ENCODE measurements at regions not wholly inside any gene's neighbourhood (a gene's known extent, or its start where the extent isn't known, plus 50 kb on each side); places are given as distances from the start of the nearest gene placed in this dataset.

- DNase-seq, result no peak
- Histone ChIP-seq H3K9me3 (peaks cover 0 to 3% (median 0%) of the 10 kb centered on the region in 4 donors), H3K27me3 (no peaks in the 10 kb centered on the region), H3K4me3 (no peak overlapping the region), H3K4me1 (no peaks in the 10 kb centered on the region), H3K27ac (no peak overlapping the region), H3K36me3 (no peaks in the 10 kb centered on the region)
- 55 to 87% methylated on average over 4 of the region's 4 CpGs for WGBS, 2 donors
- intact Hi-C loops (cut with DNase I), result no loop called here
- TF ChIP-seq POLR2A (IDR thresholded peaks at IDR 0.05) (no peak), EP300 (IDR thresholded peaks at IDR 0.05) (no peak), POLR2AphosphoS5 (IDR thresholded peaks at IDR 0.05) (no peak)
- TF ChIP-seq, protein P1, sequence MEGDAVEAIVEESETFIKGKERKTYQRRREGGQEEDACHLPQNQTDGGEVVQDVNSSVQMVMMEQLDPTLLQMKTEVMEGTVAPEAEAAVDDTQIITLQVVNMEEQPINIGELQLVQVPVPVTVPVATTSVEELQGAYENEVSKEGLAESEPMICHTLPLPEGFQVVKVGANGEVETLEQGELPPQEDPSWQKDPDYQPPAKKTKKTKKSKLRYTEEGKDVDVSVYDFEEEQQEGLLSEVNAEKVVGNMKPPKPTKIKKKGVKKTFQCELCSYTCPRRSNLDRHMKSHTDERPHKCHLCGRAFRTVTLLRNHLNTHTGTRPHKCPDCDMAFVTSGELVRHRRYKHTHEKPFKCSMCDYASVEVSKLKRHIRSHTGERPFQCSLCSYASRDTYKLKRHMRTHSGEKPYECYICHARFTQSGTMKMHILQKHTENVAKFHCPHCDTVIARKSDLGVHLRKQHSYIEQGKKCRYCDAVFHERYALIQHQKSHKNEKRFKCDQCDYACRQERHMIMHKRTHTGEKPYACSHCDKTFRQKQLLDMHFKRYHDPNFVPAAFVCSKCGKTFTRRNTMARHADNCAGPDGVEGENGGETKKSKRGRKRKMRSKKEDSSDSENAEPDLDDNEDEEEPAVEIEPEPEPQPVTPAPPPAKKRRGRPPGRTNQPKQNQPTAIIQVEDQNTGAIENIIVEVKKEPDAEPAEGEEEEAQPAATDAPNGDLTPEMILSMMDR (IDR thresholded peaks at IDR 0.05), result no peak
Measured at GRCh38 chr13:94780421-94780820, 68.1 kb upstream of the SOX21 start.

GRCh38 chr13:94778986-94779385, 66.6 kb upstream of the SOX21 start:
- no peak overlapping the region for H3K27ac ChIP-seq
- DNase-seq, result no peak
- no peak overlapping the region for H3K4me3 ChIP-seq
- peaks cover 0 to 3% (median 0%) of the 10 kb centered on the region in 4 donors for H3K9me3 ChIP-seq
- H3K36me3 ChIP-seq, result no peaks in the 10 kb centered on the region
- no peaks in the 10 kb centered on the region for H3K4me1 ChIP-seq
- intact Hi-C loops (cut with DNase I), result no loop called here
- WGBS, 2 donors, result 68 to 72% methylated on average over 5 of the region's 5 CpGs
- TF ChIP-seq EP300 (IDR thresholded peaks at IDR 0.05), result no peak
- no peak for TF ChIP-seq POLR2AphosphoS5 (IDR thresholded peaks at IDR 0.05)
- TF ChIP-seq, protein P1 (IDR thresholded peaks at IDR 0.05), result no peak
- no peak for TF ChIP-seq POLR2A (IDR thresholded peaks at IDR 0.05)
- H3K27me3 ChIP-seq, result no peaks in the 10 kb centered on the region

- DNase-seq, result no peak
- Histone ChIP-seq H3K4me3 (no peak overlapping the region), H3K27me3 (no peaks in the 10 kb centered on the region), H3K9me3 (peaks cover 0 to 3% (median 0%) of the 10 kb centered on the region in 4 donors), H3K4me1 (no peaks in the 10 kb centered on the region), H3K36me3 (no peaks in the 10 kb centered on the region), H3K27ac (no peak overlapping the region)
- TF ChIP-seq, protein P1 (IDR thresholded peaks at IDR 0.05), result no peak
- TF ChIP-seq POLR2A (IDR thresholded peaks at IDR 0.05) (no peak), POLR2AphosphoS5 (IDR thresholded peaks at IDR 0.05) (no peak), EP300 (IDR thresholded peaks at IDR 0.05) (no peak)
- intact Hi-C loops (cut with DNase I), result no loop called here
Measured at GRCh38 chr13:94778585-94778984, 66.2 kb upstream of the SOX21 start.

DNA sequence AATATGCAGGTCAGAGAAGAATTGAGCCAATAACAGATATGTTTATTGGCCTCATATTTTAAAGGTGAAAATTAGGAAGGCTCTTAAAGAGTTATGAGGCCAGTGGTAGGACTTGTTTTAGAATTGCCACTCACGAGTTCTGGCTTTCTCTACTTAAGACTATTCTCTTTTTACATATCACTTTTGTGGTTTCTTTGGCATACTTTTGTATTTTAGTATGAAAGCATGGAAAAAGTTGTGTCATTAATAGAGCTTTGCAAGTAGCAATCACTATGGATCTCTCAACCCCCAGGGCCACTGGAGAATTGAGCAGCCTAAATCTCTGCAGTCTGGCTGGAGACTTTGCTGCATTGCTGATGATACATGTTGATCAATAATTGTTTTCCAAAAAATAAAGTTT, 64.6 kb upstream of the SOX21 start:
- H3K27ac ChIP-seq, result no peak overlapping the region
- 40 to 66% methylated on average over 1 of the region's 1 CpG for WGBS, 2 donors
- H3K4me1 ChIP-seq, result no peaks in the 10 kb centered on the region
- TF ChIP-seq, protein P1 (IDR thresholded peaks at IDR 0.05), result no peak
- TF ChIP-seq EP300 (IDR thresholded peaks at IDR 0.05), result no peak
- H3K9me3 ChIP-seq, result no peaks in the 10 kb centered on the region
- H3K4me3 ChIP-seq, result no peak overlapping the region
- intact Hi-C loops (cut with DNase I), result no loop called here
- no peaks in the 10 kb centered on the region for H3K27me3 ChIP-seq
- no peaks in the 10 kb centered on the region for H3K36me3 ChIP-seq
- no peak for DNase-seq

GRCh38 chr13:94776300-94776699, 64.0 kb upstream of the SOX21 start:
- intact Hi-C loops (cut with DNase I), result no loop called here
- no peaks in the 10 kb centered on the region for H3K9me3 ChIP-seq
- 82 to 90% methylated on average over 11 of the region's 11 CpGs for WGBS, 2 donors

More at GRCh38 chr13:94776300-94776699, 64.0 kb upstream of the SOX21 start:
- Histone ChIP-seq H3K27me3 (no peaks in the 10 kb centered on the region), H3K27ac (no peak overlapping the region), H3K4me3 (no peak overlapping the region), H3K36me3 (no peaks in the 10 kb centered on the region), H3K4me1 (no peaks in the 10 kb centered on the region)
- no peak for DNase-seq
- TF ChIP-seq EP300 (IDR thresholded peaks at IDR 0.05), result no peak
- TF ChIP-seq POLR2A (IDR thresholded peaks at IDR 0.05), result no peak
- TF ChIP-seq, protein P1 (IDR thresholded peaks at IDR 0.05), result no peak
- TF ChIP-seq POLR2AphosphoS5 (IDR thresholded peaks at IDR 0.05), result no peak

Measured in sigmoid colon (tissue), 6 donors.